Mesenchymal stem cell (in vitro differentiated cells and primary cell): ENCODE measurements at regions not wholly inside any gene's neighbourhood (a gene's known extent, or its start where the extent isn't known, plus 50 kb on each side); places are given as distances from the start of the nearest gene placed in this dataset.
A peak's percentile ranks its signal among the peaks of the same experiment; 100 is the strongest.

Source experiments
- DNase-seq: peaks from one replicate; pipeline ENCODE4 v3.0.0-alpha.2; 2013
- H2AFZ ChIP-seq: one replicate; pipeline ENCODE4 v1.6.1; 2013; ENCODE audit warnings: low read depth, mild to moderate bottlenecking, control low read depth, inconsistent platforms, low read length, moderate library complexity
- H2AK5ac ChIP-seq: 2 replicates; pipeline ENCODE4 v1.6.1; 2013; ENCODE audit warnings: low read length, moderate library complexity, mild to moderate bottlenecking, inconsistent platforms; ENCODE audit not compliant: severe bottlenecking
- H2BK120ac ChIP-seq: one replicate; pipeline ENCODE4 v1.6.1; 2013; ENCODE audit warnings: low read depth, mild to moderate bottlenecking, inconsistent platforms, low read length, moderate library complexity
- H2BK12ac ChIP-seq, 2 experiments: one replicate each; pipeline ENCODE4 v1.6.1; 2013; ENCODE audit warnings: inconsistent platforms in 2 of 2, low read length in 2 of 2, mild to moderate bottlenecking in 2 of 2, moderate library complexity in 2 of 2, control low read depth in 1 of 2
- H2BK15ac ChIP-seq: one replicate; pipeline ENCODE4 v1.6.1; 2013; ENCODE audit warnings: mild to moderate bottlenecking, low read depth, inconsistent platforms; ENCODE audit not compliant: poor library complexity, severe bottlenecking
- H2BK5ac ChIP-seq: 2 replicates; pipeline ENCODE4 v1.6.1; 2013; ENCODE audit warnings: low read depth, mild to moderate bottlenecking, low read length, control low read depth, inconsistent platforms; ENCODE audit not compliant: poor library complexity, severe bottlenecking
- H3K14ac ChIP-seq, 2 experiments: one replicate each; pipeline ENCODE4 v1.6.1; 2013; ENCODE audit warnings: inconsistent platforms in 2 of 2, low read length in 2 of 2, control low read depth in 1 of 2, mild to moderate bottlenecking in 1 of 2, moderate library complexity in 1 of 2
- H3K18ac ChIP-seq, 2 experiments: one replicate each; pipeline ENCODE4 v1.6.1; 2013; ENCODE audit warnings: inconsistent platforms in 2 of 2, low read length in 2 of 2, control low read depth in 1 of 2, low read depth in 1 of 2, mild to moderate bottlenecking in 1 of 2
- H3K23ac ChIP-seq, 2 experiments: one replicate each; pipeline ENCODE4 v1.6.1; 2013; ENCODE audit warnings: inconsistent platforms in 2 of 2, low read length in 2 of 2, mild to moderate bottlenecking in 2 of 2, moderate library complexity in 2 of 2, control low read depth in 1 of 2
- H3K27ac ChIP-seq: 2 replicates; pipeline ENCODE4 v1.5.1; 2013; ENCODE audit warnings: mild to moderate bottlenecking, moderate library complexity, low read length, control low read depth, inconsistent platforms; ENCODE audit not compliant: poor library complexity, severe bottlenecking
- H3K27me3 ChIP-seq, 2 experiments: 2 replicates each; pipeline versions ENCODE4 v1.6.1 to v1.7.0; 2013; ENCODE audit warnings: low read length in 2 of 2, mild to moderate bottlenecking in 2 of 2, moderate library complexity in 2 of 2, control low read depth in 1 of 2, inconsistent platforms in 1 of 2; ENCODE audit not compliant: control insufficient read depth in 1 of 2, insufficient read depth in 1 of 2
- H3K36me3 ChIP-seq, 2 experiments: 2 replicates each; pipeline versions ENCODE4 v1.6.1 to v1.7.0; 2013; ENCODE audit warnings: low read length in 2 of 2, control low read depth in 1 of 2, inconsistent platforms in 1 of 2, low read depth in 1 of 2, mild to moderate bottlenecking in 1 of 2; ENCODE audit not compliant: insufficient read depth in 2 of 2, control insufficient read depth in 1 of 2
- H3K4ac ChIP-seq, 2 experiments: one replicate each; pipeline ENCODE4 v1.6.1; 2013; ENCODE audit warnings: inconsistent platforms in 2 of 2, low read length in 2 of 2, mild to moderate bottlenecking in 2 of 2, moderate library complexity in 2 of 2, control low read depth in 1 of 2, low read depth in 1 of 2
- H3K4me1 ChIP-seq: 2 replicates; pipeline ENCODE4 v1.6.1; 2013; ENCODE audit warnings: low read depth, low read length, control low read depth; ENCODE audit not compliant: control insufficient read depth, insufficient read depth
- H3K4me2 ChIP-seq: 2 replicates; pipeline ENCODE4 v1.6.1; 2013; ENCODE audit warnings: low read length, mild to moderate bottlenecking, inconsistent platforms; ENCODE audit not compliant: poor library complexity, severe bottlenecking
- H3K4me3 ChIP-seq, 2 experiments: 2 replicates each; pipeline versions ENCODE4 v1.5.1 to v1.7.0; 2013; ENCODE audit warnings: low read length in 2 of 2, mild to moderate bottlenecking in 2 of 2, control low read depth in 1 of 2, low read depth in 1 of 2; ENCODE audit not compliant: insufficient read depth in 1 of 2
- H3K79me1 ChIP-seq: replicated peaks from 2 replicates; pipeline ENCODE4 v1.6.1; 2013; ENCODE audit warnings: mild to moderate bottlenecking, control low read depth, low read length, inconsistent platforms; ENCODE audit not compliant: poor library complexity, severe bottlenecking
- H3K9ac ChIP-seq: 2 replicates; pipeline ENCODE4 v1.7.0; 2013; ENCODE audit warnings: mild to moderate bottlenecking, low read length, moderate library complexity
- H3K9me3 ChIP-seq: 2 replicates; pipeline ENCODE4 v1.7.0; 2013; ENCODE audit warnings: mild to moderate bottlenecking, low read length; ENCODE audit not compliant: control insufficient read depth
- H4K8ac ChIP-seq: one replicate; pipeline ENCODE4 v1.6.1; 2013; ENCODE audit warnings: inconsistent platforms, mild to moderate bottlenecking, low read length, moderate library complexity
- H4K91ac ChIP-seq: one replicate; pipeline ENCODE4 v1.6.1; 2013; ENCODE audit warnings: mild to moderate bottlenecking, low read length, inconsistent platforms
- WGBS: methylation state at CpG from one replicate; pipeline ENCODE4 v1.1.7; 2013; ENCODE audit warnings: mixed read lengths; 5-methylcytosine and 5-hydroxymethylcytosine counted together

- Histone ChIP-seq H2AFZ (no peak overlapping the region), H4K91ac (no peak overlapping the region), H3K36me3 (no peaks in the 10 kb centered on the region), H2BK5ac (no peak overlapping the region), H4K8ac (no peak overlapping the region), H3K79me1 (no peaks in the 10 kb centered on the region), H3K18ac (no peak overlapping the region), H3K27ac (no peak overlapping the region), H2BK12ac (no peak overlapping the region), H3K9me3 (no peaks in the 10 kb centered on the region), H3K4me2 (no peak overlapping the region), H2BK120ac (no peak overlapping the region), H3K9ac (peak overlapping the region; percentile 85), H3K4me3 (no peak overlapping the region), H2AK5ac (no peak overlapping the region), H3K23ac (no peak overlapping the region), H2BK15ac (no peak overlapping the region), H3K27me3 (no peaks in the 10 kb centered on the region), H3K4ac (no peak overlapping the region), H3K4me1 (no peaks in the 10 kb centered on the region), H3K14ac (no peak overlapping the region)
- no peak for DNase-seq
- 0% methylated on average over 1 of the region's 2 CpGs for WGBS
Measured at GRCh38 chr6:6406715-6407070, 86.2 kb upstream of the F13A1 start.

- H2BK120ac ChIP-seq, result no peak overlapping the region
- no peaks in the 10 kb centered on the region for H3K27me3 ChIP-seq
- H3K9ac ChIP-seq, result peak overlapping the region; percentile 85
- no peak overlapping the region for H3K23ac ChIP-seq
- H2AK5ac ChIP-seq, result no peak overlapping the region
- no peaks in the 10 kb centered on the region for H3K4me1 ChIP-seq
- H2BK5ac ChIP-seq, result no peak overlapping the region
- H4K8ac ChIP-seq, result no peak overlapping the region
- H3K4me3 ChIP-seq, result peak overlapping the region in 1 of 2 experiments; percentile 43
- no peaks in the 10 kb centered on the region for H3K79me1 ChIP-seq
- no peak overlapping the region for H3K18ac ChIP-seq
- H4K91ac ChIP-seq, result no peak overlapping the region
- H3K27ac ChIP-seq, result no peak overlapping the region
- DNase-seq, result no peak
- H3K4ac ChIP-seq, result no peak overlapping the region
- no peak overlapping the region for H2AFZ ChIP-seq
- H2BK12ac ChIP-seq, result no peak overlapping the region
- no peak overlapping the region for H2BK15ac ChIP-seq
- H3K4me2 ChIP-seq, result no peak overlapping the region
- no peaks in the 10 kb centered on the region for H3K36me3 ChIP-seq
- H3K9me3 ChIP-seq, result no peaks in the 10 kb centered on the region
- 35% methylated on average over 4 of the region's 4 CpGs for WGBS
- H3K14ac ChIP-seq, result no peak overlapping the region
Measured at GRCh38 chr6:6407071-6407741, 86.7 kb upstream of the F13A1 start.

DNA sequence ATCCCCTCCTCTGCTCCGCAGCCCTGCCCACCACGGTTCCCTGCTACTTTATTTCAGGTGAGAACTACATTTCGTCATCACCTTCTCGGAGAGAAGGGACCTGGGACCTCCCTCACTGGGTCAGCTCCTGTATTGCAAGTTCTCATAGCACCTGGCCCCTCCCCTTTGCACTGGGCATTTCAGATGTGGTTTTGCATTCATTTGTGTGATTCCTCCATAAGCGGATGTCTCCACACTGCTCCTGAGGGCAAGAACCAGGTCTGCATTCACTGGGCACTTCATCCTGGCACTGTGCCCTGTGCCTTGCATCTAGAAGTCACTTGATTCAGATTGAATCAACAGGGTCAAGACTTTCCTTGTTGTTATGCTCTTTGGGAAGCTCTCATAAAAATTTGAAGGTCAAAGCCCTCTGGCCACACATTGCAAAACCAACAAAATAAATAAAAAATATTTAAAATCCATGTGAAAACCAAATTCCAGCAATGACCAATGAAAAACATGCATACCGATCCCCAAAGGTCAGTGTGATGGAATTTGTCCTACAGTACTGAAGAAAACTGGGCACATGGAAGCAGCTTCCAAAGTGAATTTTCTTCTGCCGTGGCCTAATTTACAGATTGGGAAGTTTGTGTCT is 89.1 kb upstream of the F13A1 start:
- Histone ChIP-seq H2BK12ac (no peak overlapping the region), H3K27ac (no peak overlapping the region), H3K4me2 (no peak overlapping the region), H3K4me3 (no peak overlapping the region), H3K9me3 (no peaks in the 10 kb centered on the region), H3K4ac (no peak overlapping the region), H3K18ac (no peak overlapping the region), H2BK5ac (no peak overlapping the region), H2BK120ac (no peak overlapping the region), H2AFZ (no peak overlapping the region), H3K14ac (no peak overlapping the region), H3K79me1 (no peaks in the 10 kb centered on the region), H4K91ac (no peak overlapping the region), H2BK15ac (no peak overlapping the region), H3K23ac (no peak overlapping the region), H4K8ac (no peak overlapping the region), H3K36me3 (no peaks in the 10 kb centered on the region), H3K4me1 (no peaks in the 10 kb centered on the region), H3K9ac (no peak overlapping the region), H3K27me3 (no peaks in the 10 kb centered on the region), H2AK5ac (no peak overlapping the region)
- no peak for DNase-seq
- 74% methylated on average over 7 of the region's 7 CpGs for WGBS

- no peaks in the 10 kb centered on the region for H3K36me3 ChIP-seq
- H2BK120ac ChIP-seq, result no peak overlapping the region
- H3K27ac ChIP-seq, result no peak overlapping the region
- no peak overlapping the region for H2BK15ac ChIP-seq
- DNase-seq, result no peak
- H2AFZ ChIP-seq, result no peak overlapping the region
- no peaks in the 10 kb centered on the region for H3K27me3 ChIP-seq
- no peaks in the 10 kb centered on the region for H3K9me3 ChIP-seq
- no peak overlapping the region for H2BK5ac ChIP-seq
- H3K4me3 ChIP-seq, result no peak overlapping the region
- H3K9ac ChIP-seq, result no peak overlapping the region
- no peaks in the 10 kb centered on the region for H3K4me1 ChIP-seq
- H4K91ac ChIP-seq, result no peak overlapping the region
- H3K18ac ChIP-seq, result no peak overlapping the region
- no peak overlapping the region for H3K4ac ChIP-seq
- no peak overlapping the region for H4K8ac ChIP-seq
- H3K79me1 ChIP-seq, result no peaks in the 10 kb centered on the region
- H2AK5ac ChIP-seq, result no peak overlapping the region
- H3K23ac ChIP-seq, result no peak overlapping the region
- no peak overlapping the region for H3K14ac ChIP-seq
- H3K4me2 ChIP-seq, result no peak overlapping the region
- H2BK12ac ChIP-seq, result no peak overlapping the region
Measured at GRCh38 chr6:6411115-6411514, 90.7 kb upstream of the F13A1 start.
